RWPE1 (cell line): ENCODE measurements at regions not wholly inside any gene's neighbourhood (a gene's known extent, or its start where the extent isn't known, plus 50 kb on each side); places are given as distances from the start of the nearest gene placed in this dataset.

Experiments
- CTCF ChIA-PET: fragments of 350-600 bp; sonication (Branson Sonifier 250); formaldehyde crosslinking; extraction: SDS; loops from one replicate; lab custom pipeline; 2021; lab: Yijun Ruan, JAX
- POLR2A ChIA-PET: fragments of 400-600 bp; formaldehyde crosslinking; extraction: SDS; loops from one replicate; lab custom pipeline; 2020; ENCODE audit warnings: antibody characterized with exemption; ENCODE audit not compliant: low non-redundant PET; lab: Yijun Ruan, JAX
- DNase-seq: peaks from one replicate; pipeline ENCODE4 v3.0.0; 2012; ENCODE audit warnings: low spot score
- H3K27ac ChIP-seq: fragments of 450-650 bp; 2 replicates; pipeline ENCODE4 v1.5.1; 2017
- CTCF ChIP-seq: fragments of 450-650 bp; conservative IDR thresholded peaks from 2 replicates; pipeline ENCODE4 v1.5.1; 2017; ENCODE audit warnings: low read depth, mild to moderate bottlenecking

- ChIA-PET POLR2A (no interaction called here), CTCF (interaction anchor here (0.5 to 0.7 kb wide), 4 partner anchors 16 to 1334 kb away, joined by 3 to 4 read pairs (median 4); no protein-coding TSS in a partner anchor)
- DNase-seq: no peak
- TF ChIP-seq CTCF: no peak
- H3K27ac ChIP-seq: peak overlapping the region; percentile 71
These were observed 191.0 kb upstream of the TCF4 start for GRCh38 chr18:55778788-55779690.

- ChIA-PET CTCF (no interaction called here), POLR2A (no interaction called here)
- no peak for TF ChIP-seq CTCF
- DNase-seq: no peak
- no peak overlapping the region for H3K27ac ChIP-seq
These were observed 189.8 kb upstream of the TCF4 start for GRCh38 chr18:55777666-55778304.

- no peak for TF ChIP-seq CTCF
- CTCF ChIA-PET: no interaction called here
These were observed 188.0 kb upstream of the TCF4 start for GRCh38 chr18:55775972-55776371.

DNA sequence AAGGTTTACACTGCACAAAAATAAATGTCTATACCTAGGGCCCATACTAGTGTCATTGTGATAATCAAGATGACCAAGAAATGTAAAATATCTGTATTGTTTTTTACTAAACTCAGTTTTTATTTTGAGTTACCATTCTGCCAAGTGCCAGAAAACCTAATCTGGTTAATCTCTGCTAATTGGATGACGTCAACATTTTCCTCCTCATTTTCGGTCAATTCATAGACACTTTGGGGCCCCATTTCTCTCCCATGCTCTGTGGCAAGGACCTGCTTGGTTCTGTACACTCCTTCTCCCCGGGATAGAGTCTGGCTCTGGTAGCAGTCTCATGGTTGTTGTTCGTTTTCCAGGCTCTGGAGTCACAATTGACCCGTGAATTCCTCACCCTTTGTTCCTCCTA lies 186.5 kb upstream of the TCF4 start:
- CTCF ChIA-PET: no interaction called here
- POLR2A ChIA-PET: no interaction called here
- DNase-seq: no peak
- TF ChIP-seq CTCF: no peak
- H3K27ac ChIP-seq: no peak overlapping the region

More at GRCh38 chr18:55775972-55776371, 188.0 kb upstream of the TCF4 start:
- no peak overlapping the region for H3K27ac ChIP-seq
- POLR2A ChIA-PET: no interaction called here
- no peak for DNase-seq

- no peak for DNase-seq
- ChIA-PET POLR2A (no interaction called here), CTCF (no interaction called here)
- H3K27ac ChIP-seq: no peak overlapping the region
- no peak for TF ChIP-seq CTCF
These were observed 180.3 kb upstream of the TCF4 start for GRCh38 chr18:55768255-55768654.

DNA sequence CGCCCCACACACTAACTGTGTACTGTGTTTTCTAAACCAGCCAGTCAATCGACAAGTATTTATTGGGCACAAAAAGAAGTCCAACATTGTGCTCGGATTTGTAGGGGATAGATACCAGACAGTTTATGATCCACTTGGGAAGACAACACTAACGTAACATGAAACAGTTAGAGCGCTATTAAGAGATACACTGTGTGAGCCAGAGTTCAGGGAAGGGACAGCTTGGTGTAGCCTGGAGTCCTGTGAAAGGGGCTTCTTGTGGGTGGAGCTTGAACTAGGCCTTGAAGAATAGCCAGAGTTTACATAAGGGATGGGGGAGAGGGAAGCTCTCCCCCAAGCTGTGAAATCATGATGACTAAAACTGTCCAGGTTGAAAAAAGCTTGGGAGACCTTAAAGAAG lies 176.4 kb upstream of the TCF4 start:
- ChIA-PET POLR2A (no interaction called here), CTCF (no interaction called here)
- DNase-seq: no peak
- no peak for TF ChIP-seq CTCF
- no peak overlapping the region for H3K27ac ChIP-seq
